ENCODE measurements at regions not wholly inside any gene's neighbourhood (a gene's known extent, or its start where the extent isn't known, plus 50 kb on each side); places are given as distances from the start of the nearest gene placed in this dataset.

- TF ChIP-seq CTCF (IDR thresholded peaks at IDR 0.05; ENCODE audit: poor library complexity) (no peak), EZH2 (IDR thresholded peaks at IDR 0.05; ENCODE audit: borderline replicate concordance) (no peak)
Measured at GRCh38 chr5:54367844-54368243, 57.5 kb upstream of the ARL15 start.
